ENCODE measurements at regions not wholly inside any gene's neighbourhood (a gene's known extent, or its start where the extent isn't known, plus 50 kb on each side); places are given as distances from the start of the nearest gene placed in this dataset.

DNA sequence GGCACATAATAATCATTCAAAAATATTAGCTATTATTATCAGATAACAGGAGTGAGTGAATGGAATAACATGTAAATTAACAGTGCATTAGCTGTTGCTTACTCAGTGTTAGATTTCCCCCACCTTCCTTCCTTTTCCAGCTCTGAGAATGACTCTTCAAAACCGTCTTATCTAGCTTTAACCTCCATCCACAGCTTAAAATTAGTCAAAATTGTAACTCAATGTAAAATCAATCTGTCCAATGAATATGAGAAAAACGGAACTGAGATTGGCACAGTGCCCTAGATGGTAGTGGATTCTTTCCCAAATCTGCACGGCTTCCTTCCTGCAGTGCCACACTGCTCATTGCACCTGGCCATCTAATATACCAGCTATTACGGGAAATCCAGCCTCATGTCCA, 156.8 kb upstream of the BDNF start:
- TF ChIP-seq, protein P1, sequence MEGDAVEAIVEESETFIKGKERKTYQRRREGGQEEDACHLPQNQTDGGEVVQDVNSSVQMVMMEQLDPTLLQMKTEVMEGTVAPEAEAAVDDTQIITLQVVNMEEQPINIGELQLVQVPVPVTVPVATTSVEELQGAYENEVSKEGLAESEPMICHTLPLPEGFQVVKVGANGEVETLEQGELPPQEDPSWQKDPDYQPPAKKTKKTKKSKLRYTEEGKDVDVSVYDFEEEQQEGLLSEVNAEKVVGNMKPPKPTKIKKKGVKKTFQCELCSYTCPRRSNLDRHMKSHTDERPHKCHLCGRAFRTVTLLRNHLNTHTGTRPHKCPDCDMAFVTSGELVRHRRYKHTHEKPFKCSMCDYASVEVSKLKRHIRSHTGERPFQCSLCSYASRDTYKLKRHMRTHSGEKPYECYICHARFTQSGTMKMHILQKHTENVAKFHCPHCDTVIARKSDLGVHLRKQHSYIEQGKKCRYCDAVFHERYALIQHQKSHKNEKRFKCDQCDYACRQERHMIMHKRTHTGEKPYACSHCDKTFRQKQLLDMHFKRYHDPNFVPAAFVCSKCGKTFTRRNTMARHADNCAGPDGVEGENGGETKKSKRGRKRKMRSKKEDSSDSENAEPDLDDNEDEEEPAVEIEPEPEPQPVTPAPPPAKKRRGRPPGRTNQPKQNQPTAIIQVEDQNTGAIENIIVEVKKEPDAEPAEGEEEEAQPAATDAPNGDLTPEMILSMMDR (IDR thresholded peaks at IDR 0.05; ENCODE audit: low read depth, low read length, poor library complexity, severe bottlenecking) = no peak
- TF ChIP-seq EZH2phosphoT487 (IDR thresholded peaks at IDR 0.05; ENCODE audit: borderline replicate concordance, low read length) = no peak

Measured in DOHH2 (cell line).